Vagina (tissue), 2 donors: ENCODE measurements at regions not wholly inside any gene's neighbourhood (a gene's known extent, or its start where the extent isn't known, plus 50 kb on each side); places are given as distances from the start of the nearest gene placed in this dataset.

ENCODE experiments used
- DNase-seq, 2 donors: peaks; one replicate each; pipeline ENCODE4 v3.0.0-alpha.2; 2017; ENCODE audit errors: extremely low spot score in 2 of 2
- H3K27ac ChIP-seq: fragments of 200-600 bp; sonication (generic); one replicate; pipeline ENCODE4 v1.5.1; 2019
- H3K27me3 ChIP-seq: fragments of 200-600 bp; sonication (generic); one replicate; pipeline ENCODE4 v1.5.1; 2019
- H3K36me3 ChIP-seq, 2 donors: fragments of 200-600 bp; sonication (generic); one replicate each; pipeline ENCODE4 v1.5.1; 2017 to 2019
- H3K4me1 ChIP-seq: fragments of 200-600 bp; sonication (generic); one replicate; pipeline ENCODE4 v1.5.1; 2019
- H3K4me3 ChIP-seq, 2 donors: fragments of 200-600 bp; sonication (generic); 1 replicate in 1 of 2; 2 replicates in 1 of 2; pipeline ENCODE4 v1.5.1; 2016 to 2019
- H3K9me3 ChIP-seq: fragments of 200-600 bp; sonication (generic); one replicate; pipeline ENCODE4 v1.5.1; 2019
- POLR2A ChIP-seq, 2 donors: fragments of 450-650 bp; IDR thresholded peaks; one replicate each; pipeline ENCODE4 v1.6.1; 2017; ENCODE audit warnings: antibody characterized with exemption in 2 of 2, mild to moderate bottlenecking in 2 of 2, moderate library complexity in 2 of 2
- POLR2AphosphoS5 ChIP-seq, 2 donors: sonication (generic); formaldehyde crosslinking; IDR thresholded peaks; one replicate each; pipeline ENCODE4 v1.9.0; 2017; ENCODE audit warnings: antibody characterized with exemption in 2 of 2, mild to moderate bottlenecking in 2 of 2, low read depth in 1 of 2; ENCODE audit not compliant: insufficient read depth in 1 of 2
- intact Hi-C: fragments of 100-400 bp; cut with DNase I; formaldehyde crosslinking; loops from one replicate; pipeline ENCODE4 v1.15.1; 2023
- TF ChIP-seq, protein P1 (sequence below), 3 experiments: fragments of 450-650 bp in 2 of 3; fragments of 200-600 bp in 1 of 3; sonication (generic) in 1 of 3; IDR thresholded peaks; one replicate each; pipeline ENCODE4 v1.5.1; 2017 to 2019; ENCODE audit warnings: antibody characterized with exemption in 3 of 3, mild to moderate bottlenecking in 2 of 3, moderate library complexity in 2 of 3

GRCh38 chr9:79208791-79209396 is 362.9 kb upstream of the TLE4 start:
- DNase-seq, result no peak
- intact Hi-C loops, result no loop called here
- H3K4me1 ChIP-seq, result no peaks in the 10 kb centered on the region
- H3K27me3 ChIP-seq, result no peaks in the 10 kb centered on the region
- no peak overlapping the region for H3K4me3 ChIP-seq
- no peaks in the 10 kb centered on the region for H3K36me3 ChIP-seq
- H3K27ac ChIP-seq, result no peak overlapping the region
- H3K9me3 ChIP-seq, result no peaks in the 10 kb centered on the region
- TF ChIP-seq POLR2A (IDR thresholded peaks at IDR 0.05), result no peak
- no peak for TF ChIP-seq POLR2AphosphoS5 (IDR thresholded peaks at IDR 0.05; ENCODE audit: insufficient read depth in 1 of 2, low read depth in 1 of 2)
- TF ChIP-seq, protein P1, sequence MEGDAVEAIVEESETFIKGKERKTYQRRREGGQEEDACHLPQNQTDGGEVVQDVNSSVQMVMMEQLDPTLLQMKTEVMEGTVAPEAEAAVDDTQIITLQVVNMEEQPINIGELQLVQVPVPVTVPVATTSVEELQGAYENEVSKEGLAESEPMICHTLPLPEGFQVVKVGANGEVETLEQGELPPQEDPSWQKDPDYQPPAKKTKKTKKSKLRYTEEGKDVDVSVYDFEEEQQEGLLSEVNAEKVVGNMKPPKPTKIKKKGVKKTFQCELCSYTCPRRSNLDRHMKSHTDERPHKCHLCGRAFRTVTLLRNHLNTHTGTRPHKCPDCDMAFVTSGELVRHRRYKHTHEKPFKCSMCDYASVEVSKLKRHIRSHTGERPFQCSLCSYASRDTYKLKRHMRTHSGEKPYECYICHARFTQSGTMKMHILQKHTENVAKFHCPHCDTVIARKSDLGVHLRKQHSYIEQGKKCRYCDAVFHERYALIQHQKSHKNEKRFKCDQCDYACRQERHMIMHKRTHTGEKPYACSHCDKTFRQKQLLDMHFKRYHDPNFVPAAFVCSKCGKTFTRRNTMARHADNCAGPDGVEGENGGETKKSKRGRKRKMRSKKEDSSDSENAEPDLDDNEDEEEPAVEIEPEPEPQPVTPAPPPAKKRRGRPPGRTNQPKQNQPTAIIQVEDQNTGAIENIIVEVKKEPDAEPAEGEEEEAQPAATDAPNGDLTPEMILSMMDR (IDR thresholded peaks at IDR 0.05), result no peak

- H3K27me3 ChIP-seq, result no peaks in the 10 kb centered on the region
- no peak overlapping the region for H3K4me3 ChIP-seq
- H3K4me1 ChIP-seq, result no peaks in the 10 kb centered on the region
- intact Hi-C loops, result no loop called here
- DNase-seq, result no peak
- TF ChIP-seq POLR2AphosphoS5 (IDR thresholded peaks at IDR 0.05; ENCODE audit: insufficient read depth in 1 of 2, low read depth in 1 of 2), result no peak
- TF ChIP-seq POLR2A (IDR thresholded peaks at IDR 0.05), result no peak
- TF ChIP-seq, protein P1 (IDR thresholded peaks at IDR 0.05), result no peak
- no peaks in the 10 kb centered on the region for H3K9me3 ChIP-seq
- no peak overlapping the region for H3K27ac ChIP-seq
- H3K36me3 ChIP-seq, result no peaks in the 10 kb centered on the region
These were observed 361.1 kb upstream of the TLE4 start for GRCh38 chr9:79210541-79211243.

GRCh38 chr9:79213417-79214125 is 358.2 kb upstream of the TLE4 start:
- no peaks in the 10 kb centered on the region for H3K9me3 ChIP-seq
- H3K27ac ChIP-seq, result no peak overlapping the region
- H3K4me1 ChIP-seq, result no peaks in the 10 kb centered on the region
- no peaks in the 10 kb centered on the region for H3K36me3 ChIP-seq
- H3K27me3 ChIP-seq, result no peaks in the 10 kb centered on the region
- TF ChIP-seq POLR2AphosphoS5 (IDR thresholded peaks at IDR 0.05; ENCODE audit: insufficient read depth in 1 of 2, low read depth in 1 of 2) (no peak), POLR2A (IDR thresholded peaks at IDR 0.05) (no peak)
- TF ChIP-seq, protein P1 (IDR thresholded peaks at IDR 0.05), result no peak
- no peak for DNase-seq
- H3K4me3 ChIP-seq, result no peak overlapping the region
- intact Hi-C loops, result no loop called here

DNA sequence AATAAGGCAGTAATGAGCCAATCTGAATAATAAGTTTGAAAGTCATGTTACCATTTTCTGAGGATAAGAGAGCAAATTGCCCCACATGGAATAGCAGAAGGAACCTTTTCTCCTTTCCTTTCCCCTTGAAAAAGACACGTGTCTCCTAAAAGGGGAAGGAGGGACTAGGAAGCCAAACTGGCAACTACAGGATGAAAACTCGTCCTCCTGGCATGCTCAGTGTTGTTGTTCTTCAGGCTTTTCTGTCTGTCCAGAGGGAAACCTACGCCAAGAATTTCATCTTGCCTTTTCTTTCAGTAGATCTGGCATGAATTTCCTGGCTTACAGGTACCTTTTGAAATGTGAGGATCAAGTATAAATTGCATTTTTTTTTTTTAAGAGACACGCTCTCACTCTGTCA is 355.9 kb upstream of the TLE4 start:
- DNase-seq, result no peak
- Histone ChIP-seq H3K9me3 (no peaks in the 10 kb centered on the region), H3K4me3 (no peak overlapping the region), H3K27ac (no peak overlapping the region), H3K27me3 (no peaks in the 10 kb centered on the region), H3K36me3 (no peaks in the 10 kb centered on the region), H3K4me1 (no peaks in the 10 kb centered on the region)
- intact Hi-C loops, result no loop called here
- TF ChIP-seq, protein P1 (IDR thresholded peaks at IDR 0.05), result no peak
- TF ChIP-seq POLR2AphosphoS5 (IDR thresholded peaks at IDR 0.05; ENCODE audit: insufficient read depth in 1 of 2, low read depth in 1 of 2), result no peak
- no peak for TF ChIP-seq POLR2A (IDR thresholded peaks at IDR 0.05)

- Histone ChIP-seq H3K27ac (no peak overlapping the region), H3K27me3 (no peaks in the 10 kb centered on the region), H3K4me3 (no peak overlapping the region), H3K36me3 (no peaks in the 10 kb centered on the region), H3K9me3 (no peaks in the 10 kb centered on the region), H3K4me1 (no peaks in the 10 kb centered on the region)
- intact Hi-C loops, result no loop called here
- no peak for DNase-seq
- TF ChIP-seq, protein P1 (IDR thresholded peaks at IDR 0.05), result no peak
- TF ChIP-seq POLR2A (IDR thresholded peaks at IDR 0.05), result no peak
- no peak for TF ChIP-seq POLR2AphosphoS5 (IDR thresholded peaks at IDR 0.05; ENCODE audit: insufficient read depth in 1 of 2, low read depth in 1 of 2)
These were observed 351.5 kb upstream of the TLE4 start for GRCh38 chr9:79220251-79220650.
